ENCODE measurements at regions not wholly inside any gene's neighbourhood (a gene's known extent, or its start where the extent isn't known, plus 50 kb on each side); places are given as distances from the start of the nearest gene placed in this dataset.

DNA sequence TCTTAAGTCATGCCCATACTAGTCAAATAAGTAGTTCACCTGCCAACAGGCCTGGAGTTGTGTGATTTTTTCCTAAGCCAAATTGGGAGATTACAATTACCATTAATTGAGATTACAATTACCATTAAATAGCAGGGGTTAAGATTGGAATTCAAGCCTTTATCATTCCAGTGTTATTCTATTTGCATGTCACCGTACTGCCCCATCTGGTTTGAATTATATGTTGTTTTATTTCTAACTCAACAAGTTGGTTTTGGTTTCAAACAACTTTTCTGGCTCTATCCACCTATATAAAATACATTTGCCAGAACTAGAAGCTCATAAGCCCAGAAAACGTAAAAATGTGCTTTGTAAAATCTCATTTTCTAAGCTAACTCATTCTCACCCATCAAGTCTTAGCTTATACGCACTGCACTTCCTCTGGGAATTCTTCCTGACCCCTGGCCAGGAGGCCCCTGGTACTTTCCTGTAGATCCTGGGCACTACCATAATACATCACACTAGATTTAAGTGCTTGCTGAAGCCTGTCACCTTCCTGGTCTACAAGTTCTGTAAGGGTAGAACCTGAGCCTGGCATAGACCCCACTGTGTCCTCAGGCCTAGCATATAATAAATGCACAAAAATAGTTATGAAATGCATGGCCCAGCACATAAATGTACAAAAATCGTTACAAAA is 242.0 kb upstream of the TRPM3 start:
- TF ChIP-seq, protein P1, sequence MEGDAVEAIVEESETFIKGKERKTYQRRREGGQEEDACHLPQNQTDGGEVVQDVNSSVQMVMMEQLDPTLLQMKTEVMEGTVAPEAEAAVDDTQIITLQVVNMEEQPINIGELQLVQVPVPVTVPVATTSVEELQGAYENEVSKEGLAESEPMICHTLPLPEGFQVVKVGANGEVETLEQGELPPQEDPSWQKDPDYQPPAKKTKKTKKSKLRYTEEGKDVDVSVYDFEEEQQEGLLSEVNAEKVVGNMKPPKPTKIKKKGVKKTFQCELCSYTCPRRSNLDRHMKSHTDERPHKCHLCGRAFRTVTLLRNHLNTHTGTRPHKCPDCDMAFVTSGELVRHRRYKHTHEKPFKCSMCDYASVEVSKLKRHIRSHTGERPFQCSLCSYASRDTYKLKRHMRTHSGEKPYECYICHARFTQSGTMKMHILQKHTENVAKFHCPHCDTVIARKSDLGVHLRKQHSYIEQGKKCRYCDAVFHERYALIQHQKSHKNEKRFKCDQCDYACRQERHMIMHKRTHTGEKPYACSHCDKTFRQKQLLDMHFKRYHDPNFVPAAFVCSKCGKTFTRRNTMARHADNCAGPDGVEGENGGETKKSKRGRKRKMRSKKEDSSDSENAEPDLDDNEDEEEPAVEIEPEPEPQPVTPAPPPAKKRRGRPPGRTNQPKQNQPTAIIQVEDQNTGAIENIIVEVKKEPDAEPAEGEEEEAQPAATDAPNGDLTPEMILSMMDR (IDR thresholded peaks at IDR 0.05; ENCODE audit: low read length) = no peak
- no peak for TF ChIP-seq EZH2 (IDR thresholded peaks at IDR 0.05; ENCODE audit: borderline replicate concordance, low read length)
